Vagina (tissue), 2 donors: ENCODE measurements at regions not wholly inside any gene's neighbourhood (a gene's known extent, or its start where the extent isn't known, plus 50 kb on each side); places are given as distances from the start of the nearest gene placed in this dataset.

ENCODE experiments used
- POLR2AphosphoS5 ChIP-seq, 2 donors: sonication (generic); formaldehyde crosslinking; IDR thresholded peaks; one replicate each; pipeline ENCODE4 v1.9.0; 2017; ENCODE audit warnings: antibody characterized with exemption in 2 of 2, mild to moderate bottlenecking in 2 of 2, low read depth in 1 of 2; ENCODE audit not compliant: insufficient read depth in 1 of 2
- TF ChIP-seq, protein P1 (sequence below), 3 experiments: fragments of 450-650 bp in 2 of 3; fragments of 200-600 bp in 1 of 3; sonication (generic) in 1 of 3; IDR thresholded peaks; one replicate each; pipeline ENCODE4 v1.5.1; 2017 to 2019; ENCODE audit warnings: antibody characterized with exemption in 3 of 3, mild to moderate bottlenecking in 2 of 3, moderate library complexity in 2 of 3

DNA sequence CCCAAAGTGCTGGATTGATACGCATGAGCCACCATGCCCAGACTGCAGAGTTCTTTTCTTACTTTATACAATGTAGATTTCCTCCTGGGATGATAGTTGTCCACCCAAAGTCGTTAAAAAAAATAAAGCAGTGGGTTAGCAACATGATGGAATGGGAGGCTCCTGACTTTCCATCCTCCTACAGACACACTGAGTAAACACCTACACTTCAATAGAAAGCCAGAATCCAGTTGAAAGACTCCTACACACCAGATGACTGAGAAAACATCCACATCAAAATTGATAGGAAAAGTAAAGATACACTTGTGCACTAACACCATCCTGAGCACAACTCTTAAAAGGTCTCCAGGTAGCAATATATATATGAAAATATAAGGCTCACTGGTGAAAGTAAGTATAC is 95.0 kb upstream of the TUT7 start:
- TF ChIP-seq, protein P1, sequence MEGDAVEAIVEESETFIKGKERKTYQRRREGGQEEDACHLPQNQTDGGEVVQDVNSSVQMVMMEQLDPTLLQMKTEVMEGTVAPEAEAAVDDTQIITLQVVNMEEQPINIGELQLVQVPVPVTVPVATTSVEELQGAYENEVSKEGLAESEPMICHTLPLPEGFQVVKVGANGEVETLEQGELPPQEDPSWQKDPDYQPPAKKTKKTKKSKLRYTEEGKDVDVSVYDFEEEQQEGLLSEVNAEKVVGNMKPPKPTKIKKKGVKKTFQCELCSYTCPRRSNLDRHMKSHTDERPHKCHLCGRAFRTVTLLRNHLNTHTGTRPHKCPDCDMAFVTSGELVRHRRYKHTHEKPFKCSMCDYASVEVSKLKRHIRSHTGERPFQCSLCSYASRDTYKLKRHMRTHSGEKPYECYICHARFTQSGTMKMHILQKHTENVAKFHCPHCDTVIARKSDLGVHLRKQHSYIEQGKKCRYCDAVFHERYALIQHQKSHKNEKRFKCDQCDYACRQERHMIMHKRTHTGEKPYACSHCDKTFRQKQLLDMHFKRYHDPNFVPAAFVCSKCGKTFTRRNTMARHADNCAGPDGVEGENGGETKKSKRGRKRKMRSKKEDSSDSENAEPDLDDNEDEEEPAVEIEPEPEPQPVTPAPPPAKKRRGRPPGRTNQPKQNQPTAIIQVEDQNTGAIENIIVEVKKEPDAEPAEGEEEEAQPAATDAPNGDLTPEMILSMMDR (IDR thresholded peaks at IDR 0.05) = no peak
- TF ChIP-seq POLR2AphosphoS5 (IDR thresholded peaks at IDR 0.05; ENCODE audit: insufficient read depth in 1 of 2, low read depth in 1 of 2) = no peak
